Activated CD4-positive, alpha-beta memory T cell treated with anti-CD3 and anti-CD28 coated beads for 36 hours (primary cell): ENCODE measurements at regions not wholly inside any gene's neighbourhood (a gene's known extent, or its start where the extent isn't known, plus 50 kb on each side); places are given as distances from the start of the nearest gene placed in this dataset.

Source experiments
- CTCF ChIA-PET: fragments of 350-600 bp; sonication (Branson Sonifier 250); formaldehyde crosslinking; loops from one replicate; lab custom pipeline; 2021; ENCODE audit warnings: antibody characterized with exemption, inconsistent platforms; lab: Charles Lee
- POLR2A ChIA-PET: fragments of 350-600 bp; sonication (Branson Sonifier 250); formaldehyde crosslinking; loops from one replicate; lab custom pipeline; 2021; ENCODE audit warnings: antibody characterized with exemption; lab: Charles Lee
- DNase-seq: peaks from one replicate; pipeline ENCODE4 v3.0.0-alpha.2; 2020
- H3K27ac Mint-ChIP-seq: one replicate; pipeline ENCODE4 v1.8.0; 2021; ENCODE audit warnings: mixed read lengths
- H3K27me3 Mint-ChIP-seq: one replicate; pipeline ENCODE4 v1.8.0; 2021; ENCODE audit warnings: mixed read lengths
- H3K36me3 Mint-ChIP-seq: one replicate; pipeline ENCODE4 v1.8.0; 2021; ENCODE audit warnings: mixed read lengths
- H3K4me1 Mint-ChIP-seq: one replicate; pipeline ENCODE4 v1.8.0; 2021; ENCODE audit warnings: low read depth, mixed read lengths
- H3K4me3 Mint-ChIP-seq: one replicate; pipeline ENCODE4 v1.8.0; 2021; ENCODE audit warnings: mild to moderate bottlenecking, mixed read lengths
- H3K9me3 Mint-ChIP-seq: one replicate; pipeline ENCODE4 v1.8.0; 2021; ENCODE audit warnings: mixed read lengths
- intact Hi-C: fragments of 100-400 bp; cut with micrococcal nuclease; formaldehyde crosslinking; loops from one replicate; pipeline ENCODE4 v1.15.1; 2023

DNA sequence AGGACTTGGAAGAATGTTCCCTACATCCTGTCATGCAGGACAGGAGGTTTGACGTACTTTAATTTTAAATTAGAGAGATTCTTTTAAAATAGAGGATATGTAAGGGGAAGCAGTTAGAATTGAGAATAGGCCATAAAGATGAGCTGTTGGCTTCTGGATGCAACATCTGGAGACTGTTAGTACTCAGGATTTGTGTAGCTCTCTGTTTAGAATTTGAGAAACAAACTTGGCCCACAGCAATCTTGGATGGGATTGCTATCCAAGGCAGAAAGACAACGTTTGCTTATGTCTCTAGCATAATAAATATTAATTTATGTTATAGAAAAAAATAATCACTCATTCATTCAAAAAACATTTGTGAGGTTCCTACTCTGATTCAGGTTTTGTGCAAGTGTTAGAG lies 398.4 kb upstream of the NOVA1 start:
- intact Hi-C loops: no loop called here
- no peak overlapping the region for H3K4me3 Mint-ChIP-seq
- no peaks in the 10 kb centered on the region for H3K4me1 Mint-ChIP-seq
- ChIA-PET CTCF (no interaction called here), POLR2A (no interaction called here)
- peaks cover 29% of the 10 kb centered on the region for H3K9me3 Mint-ChIP-seq
- H3K36me3 Mint-ChIP-seq: no peaks in the 10 kb centered on the region
- no peak for DNase-seq
- no peak overlapping the region for H3K27ac Mint-ChIP-seq
- H3K27me3 Mint-ChIP-seq: no peaks in the 10 kb centered on the region

DNA sequence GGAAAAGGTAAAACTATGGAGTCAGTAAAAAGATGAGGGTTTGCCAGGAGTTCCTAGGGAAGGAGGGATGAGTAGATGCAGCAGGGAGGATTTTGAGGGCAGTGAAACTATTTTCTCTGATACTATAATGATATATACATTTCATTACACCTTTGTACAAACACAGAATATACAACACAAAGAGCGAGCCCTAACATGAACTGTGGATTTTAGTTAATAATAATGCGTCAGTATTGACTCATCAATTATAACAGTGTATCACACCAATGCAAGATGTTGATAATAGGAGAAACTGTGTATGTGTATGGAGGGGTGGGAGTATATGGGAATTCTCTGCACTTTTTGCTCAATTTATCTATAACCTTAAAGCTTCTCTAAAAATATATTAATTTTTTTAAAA lies 404.3 kb upstream of the NOVA1 start:
- H3K9me3 Mint-ChIP-seq: peaks cover 24% of the 10 kb centered on the region
- CTCF ChIA-PET: no interaction called here

DNA sequence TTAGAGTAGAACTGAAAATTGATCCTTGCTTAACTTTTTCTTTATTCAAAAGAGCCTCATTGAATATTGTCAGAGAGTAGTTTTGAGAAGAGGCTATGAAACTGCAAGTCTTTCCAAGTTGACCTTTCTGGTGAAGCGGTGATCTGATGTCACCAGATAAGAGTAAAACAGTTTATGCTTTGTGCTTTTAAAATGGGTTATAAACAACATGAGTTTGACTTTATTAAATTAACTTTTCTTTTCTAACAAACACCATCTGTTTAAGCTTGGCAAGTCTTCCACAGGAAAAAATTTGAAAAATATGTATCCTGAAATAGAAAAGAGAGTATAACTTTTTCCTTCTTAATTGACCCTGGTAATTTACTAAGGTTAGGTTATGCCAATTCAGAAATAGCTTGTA lies 408.7 kb upstream of the NOVA1 start:
- Mint-ChIP-seq H3K36me3 (no peaks in the 10 kb centered on the region), H3K27ac (no peak overlapping the region), H3K4me3 (no peak overlapping the region), H3K4me1 (no peaks in the 10 kb centered on the region), H3K27me3 (no peaks in the 10 kb centered on the region), H3K9me3 (peaks cover 31% of the 10 kb centered on the region)
- ChIA-PET CTCF (no interaction called here), POLR2A (no interaction called here)
- no peak for DNase-seq
- intact Hi-C loops: no loop called here

More for the DNA sequence above, 404.3 kb upstream of the NOVA1 start:
- Mint-ChIP-seq H3K4me1 (no peaks in the 10 kb centered on the region), H3K36me3 (no peaks in the 10 kb centered on the region), H3K4me3 (no peak overlapping the region), H3K27ac (no peak overlapping the region), H3K27me3 (no peaks in the 10 kb centered on the region)
- intact Hi-C loops: no loop called here
- no peak for DNase-seq
- POLR2A ChIA-PET: no interaction called here

DNA sequence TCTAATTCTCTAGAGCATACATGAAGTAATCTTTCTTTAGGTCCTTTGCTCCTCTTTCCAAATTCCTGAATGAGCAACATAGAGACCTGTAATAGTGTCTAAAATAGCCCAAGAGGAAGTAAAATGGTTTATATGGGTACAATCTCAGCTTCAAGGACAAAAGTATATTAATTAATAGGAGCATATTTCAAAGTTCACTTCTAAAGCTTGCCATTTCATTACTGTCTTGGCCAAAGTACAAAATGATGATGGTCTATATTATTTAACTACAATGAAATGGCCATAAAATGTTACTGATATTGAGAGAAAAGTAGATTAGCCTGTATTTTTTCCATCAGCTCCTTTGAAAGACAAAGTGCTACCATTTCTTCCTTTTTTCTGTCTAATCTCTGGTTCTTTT lies 410.4 kb upstream of the NOVA1 start:
- Mint-ChIP-seq H3K4me1 (no peaks in the 10 kb centered on the region), H3K9me3 (peaks cover 32% of the 10 kb centered on the region), H3K4me3 (no peak overlapping the region), H3K27ac (no peak overlapping the region), H3K27me3 (no peaks in the 10 kb centered on the region), H3K36me3 (no peaks in the 10 kb centered on the region)
- DNase-seq: no peak
- POLR2A ChIA-PET: no interaction called here
- intact Hi-C loops: no loop called here
- CTCF ChIA-PET: no interaction called here

DNA sequence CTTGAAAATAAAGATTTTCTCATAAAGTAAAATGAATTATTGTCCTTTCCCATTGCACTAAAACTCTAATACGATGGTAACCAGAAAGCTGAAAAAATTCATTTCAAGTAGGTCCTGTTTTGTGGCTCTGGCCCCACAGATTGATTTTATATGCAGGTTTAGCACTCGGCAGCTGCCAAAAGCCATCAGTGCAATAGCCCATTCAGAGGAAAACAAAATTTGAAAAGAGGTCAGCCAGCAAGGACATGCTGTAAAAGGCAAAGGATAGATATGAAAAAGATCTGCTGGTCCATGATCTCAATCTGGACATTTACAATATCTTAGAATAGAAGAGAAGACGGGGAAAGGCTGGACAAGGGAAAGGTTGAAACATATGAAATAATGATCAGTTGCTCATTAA lies 414.8 kb upstream of the NOVA1 start:
- no peaks in the 10 kb centered on the region for H3K4me1 Mint-ChIP-seq
- no peak overlapping the region for H3K27ac Mint-ChIP-seq
- DNase-seq: no peak
- no peaks in the 10 kb centered on the region for H3K27me3 Mint-ChIP-seq
- no peak overlapping the region for H3K4me3 Mint-ChIP-seq
- H3K36me3 Mint-ChIP-seq: no peaks in the 10 kb centered on the region
- ChIA-PET POLR2A (no interaction called here), CTCF (no interaction called here)
- intact Hi-C loops: no loop called here
- H3K9me3 Mint-ChIP-seq: peaks cover 31% of the 10 kb centered on the region

DNA sequence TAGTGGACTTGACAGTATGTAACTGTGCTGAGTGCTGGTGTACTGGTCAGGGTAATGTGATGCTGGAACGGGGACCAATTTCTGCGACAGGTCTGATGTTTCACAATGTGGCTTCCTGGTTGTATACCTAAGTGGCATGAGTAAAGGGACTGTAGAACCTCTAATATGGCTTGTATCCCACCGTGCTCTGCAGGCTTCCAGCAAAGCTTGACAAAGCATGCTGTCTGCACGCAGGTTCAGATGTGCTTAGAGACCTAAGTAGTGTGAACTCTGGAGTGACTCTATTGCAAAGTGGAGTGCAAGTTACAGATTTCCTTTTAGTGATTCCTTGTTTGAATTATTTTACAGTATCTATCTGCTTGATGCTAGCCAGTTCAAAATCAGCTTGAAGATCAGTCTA lies 415.8 kb upstream of the NOVA1 start:
- H3K27ac Mint-ChIP-seq: no peak overlapping the region
- POLR2A ChIA-PET: no interaction called here
- intact Hi-C loops: no loop called here
- no peak overlapping the region for H3K4me3 Mint-ChIP-seq
- no peaks in the 10 kb centered on the region for H3K36me3 Mint-ChIP-seq
- DNase-seq: no peak
- CTCF ChIA-PET: interaction anchor here (1.5 kb wide), 1 partner anchor 14 kb away, joined by 3 read pairs; no protein-coding TSS in a partner anchor
- H3K9me3 Mint-ChIP-seq: peaks cover 24% of the 10 kb centered on the region
- H3K4me1 Mint-ChIP-seq: no peaks in the 10 kb centered on the region
- H3K27me3 Mint-ChIP-seq: no peaks in the 10 kb centered on the region

DNA sequence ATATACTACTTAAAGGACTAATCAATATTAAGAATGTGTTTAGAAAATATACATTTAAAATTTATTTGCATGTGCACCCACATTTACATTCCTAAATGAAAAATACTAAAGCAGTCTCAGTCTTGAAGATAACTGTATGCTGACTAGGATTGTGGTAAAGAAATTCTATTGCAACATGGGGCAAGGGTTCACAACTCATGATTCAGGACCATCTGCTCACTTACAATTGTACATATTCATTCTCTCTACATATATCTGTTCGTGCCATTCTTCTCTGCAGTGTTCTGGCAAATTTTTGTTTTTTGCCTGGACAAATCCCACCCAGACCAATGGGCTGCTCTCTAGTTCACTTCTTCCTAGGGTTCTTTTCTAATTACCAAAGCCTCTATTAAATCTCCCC lies 417.2 kb upstream of the NOVA1 start:
- peaks cover 17% of the 10 kb centered on the region for H3K9me3 Mint-ChIP-seq
- H3K4me3 Mint-ChIP-seq: no peak overlapping the region
- H3K4me1 Mint-ChIP-seq: no peaks in the 10 kb centered on the region
- ChIA-PET POLR2A (no interaction called here), CTCF (interaction anchor here (1.5 kb wide), 1 partner anchor 13 kb away, joined by 3 read pairs; no protein-coding TSS in a partner anchor)
- no peak for DNase-seq
- no peaks in the 10 kb centered on the region for H3K27me3 Mint-ChIP-seq
- no peak overlapping the region for H3K27ac Mint-ChIP-seq
- no peaks in the 10 kb centered on the region for H3K36me3 Mint-ChIP-seq
- intact Hi-C loops: no loop called here

DNA sequence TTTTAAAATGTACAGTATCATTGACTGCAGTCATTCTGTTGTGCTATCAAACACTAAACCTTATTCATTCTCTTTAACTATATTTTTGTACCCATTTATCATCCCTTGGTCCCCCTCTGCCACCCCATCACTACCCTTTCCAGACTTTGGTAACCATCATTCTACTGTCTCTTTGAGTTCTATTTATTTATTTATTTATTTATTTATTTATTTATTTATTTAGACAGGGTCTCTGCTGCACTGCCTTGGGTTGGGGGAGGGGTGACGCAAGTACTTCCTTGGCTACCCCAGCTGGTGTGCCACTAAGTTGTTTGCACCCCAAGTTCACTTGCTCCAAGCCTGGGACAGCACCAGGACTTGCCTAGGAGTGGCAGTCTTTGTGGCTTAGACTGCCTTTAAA lies 427.8 kb upstream of the NOVA1 start:
- H3K27ac Mint-ChIP-seq: no peak overlapping the region
- no peak overlapping the region for H3K4me3 Mint-ChIP-seq
- intact Hi-C loops: no loop called here
- no peaks in the 10 kb centered on the region for H3K36me3 Mint-ChIP-seq
- no peaks in the 10 kb centered on the region for H3K4me1 Mint-ChIP-seq
- no peaks in the 10 kb centered on the region for H3K27me3 Mint-ChIP-seq
- CTCF ChIA-PET: no interaction called here
- no peak for DNase-seq
- POLR2A ChIA-PET: no interaction called here
- peaks cover 20% of the 10 kb centered on the region for H3K9me3 Mint-ChIP-seq

DNA sequence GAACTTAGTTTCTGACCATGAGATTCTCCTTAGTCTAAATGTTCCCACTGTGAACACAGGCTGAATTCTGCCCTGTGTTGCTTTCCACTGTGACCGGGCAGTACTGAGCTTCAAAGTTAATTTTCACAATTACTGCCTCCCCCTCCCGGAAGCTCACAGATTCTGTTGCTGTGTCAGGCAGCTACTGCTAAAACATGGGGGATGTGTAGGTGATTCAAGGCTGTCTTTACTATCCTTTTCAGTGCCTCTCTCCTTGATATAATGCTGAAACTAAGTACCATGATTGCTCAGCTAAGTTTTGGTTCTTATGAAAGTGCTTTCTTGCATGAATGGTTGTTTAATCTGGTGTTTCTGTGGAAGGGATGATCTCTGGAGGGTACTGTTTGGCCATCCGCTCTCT lies 428.3 kb upstream of the NOVA1 start:
- CTCF ChIA-PET: no interaction called here
- Mint-ChIP-seq H3K9me3 (peaks cover 21% of the 10 kb centered on the region), H3K4me3 (no peak overlapping the region), H3K27me3 (no peaks in the 10 kb centered on the region), H3K27ac (no peak overlapping the region), H3K4me1 (no peaks in the 10 kb centered on the region), H3K36me3 (no peaks in the 10 kb centered on the region)
- intact Hi-C loops: no loop called here
- no peak for DNase-seq
- POLR2A ChIA-PET: no interaction called here

DNA sequence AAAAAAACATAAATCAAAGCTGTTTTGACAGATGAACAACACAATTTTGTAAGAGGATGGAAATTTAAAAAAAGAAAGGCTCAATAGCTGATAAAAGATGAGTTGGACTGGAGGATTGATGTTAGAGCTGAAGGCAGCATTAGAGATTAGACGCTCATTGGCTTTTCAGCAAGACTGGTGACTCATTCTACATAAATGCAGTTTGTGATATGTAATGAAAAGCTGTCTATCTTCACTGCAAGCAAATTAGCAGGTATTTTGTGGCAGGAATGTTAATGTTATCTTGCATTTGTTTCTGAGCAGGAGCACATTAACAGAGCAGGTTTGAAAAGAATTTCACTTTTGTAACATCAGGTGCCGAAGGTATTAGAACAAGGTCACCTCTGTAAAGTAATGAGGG lies 442.7 kb upstream of the NOVA1 start:
- no peak overlapping the region for H3K27ac Mint-ChIP-seq
- CTCF ChIA-PET: no interaction called here
- POLR2A ChIA-PET: no interaction called here
- H3K4me1 Mint-ChIP-seq: no peaks in the 10 kb centered on the region
- H3K27me3 Mint-ChIP-seq: no peaks in the 10 kb centered on the region
- H3K36me3 Mint-ChIP-seq: no peaks in the 10 kb centered on the region
- H3K9me3 Mint-ChIP-seq: peaks cover 18% of the 10 kb centered on the region
- intact Hi-C loops: no loop called here
- no peak for DNase-seq
- H3K4me3 Mint-ChIP-seq: no peak overlapping the region

DNA sequence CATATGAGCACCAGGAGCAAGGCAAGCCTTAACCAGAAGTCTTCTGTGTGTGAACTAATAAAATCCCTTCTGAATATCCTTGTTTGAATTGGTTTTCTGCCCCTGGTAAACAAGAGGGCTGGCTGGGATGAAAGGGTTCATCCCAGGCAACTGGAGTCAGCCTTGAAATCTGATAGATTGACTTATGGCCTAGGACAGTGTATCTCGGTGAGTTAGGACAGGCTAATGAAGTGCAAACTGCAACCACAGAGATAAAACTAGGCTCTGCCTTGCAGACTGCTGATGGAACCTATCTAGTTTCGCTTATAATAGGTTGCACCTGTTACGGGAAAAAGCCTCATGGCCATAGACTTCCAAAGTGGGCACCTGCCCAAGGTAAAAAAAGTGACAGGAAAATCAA lies 451.9 kb upstream of the NOVA1 start:
- Mint-ChIP-seq H3K4me1 (no peaks in the 10 kb centered on the region), H3K27me3 (no peaks in the 10 kb centered on the region), H3K36me3 (no peaks in the 10 kb centered on the region), H3K27ac (no peak overlapping the region), H3K9me3 (peaks cover 19% of the 10 kb centered on the region), H3K4me3 (no peak overlapping the region)
- no peak for DNase-seq
- intact Hi-C loops: no loop called here
- POLR2A ChIA-PET: no interaction called here
- CTCF ChIA-PET: no interaction called here

DNA sequence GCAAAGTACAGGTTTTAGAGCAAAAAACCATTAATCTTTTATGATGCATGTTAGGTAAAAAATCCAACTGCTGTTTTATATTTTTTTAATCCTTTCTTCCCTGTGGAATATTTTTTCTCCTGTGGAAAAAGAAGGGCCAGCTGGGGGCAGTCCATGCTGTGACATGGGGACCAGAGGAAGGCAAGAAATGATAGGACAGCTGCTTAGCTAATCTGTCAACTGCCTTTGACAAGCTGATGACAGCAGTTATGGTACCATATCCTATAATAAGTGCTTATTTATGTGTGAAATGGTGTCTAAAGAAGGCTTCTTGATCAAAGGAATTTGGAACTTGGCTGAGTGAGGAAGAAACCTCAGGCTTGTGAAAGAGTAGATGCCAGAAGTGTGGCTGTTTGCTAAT lies 452.4 kb upstream of the NOVA1 start:
- Mint-ChIP-seq H3K27ac (no peak overlapping the region), H3K27me3 (no peaks in the 10 kb centered on the region), H3K9me3 (peaks cover 24% of the 10 kb centered on the region), H3K4me1 (no peaks in the 10 kb centered on the region), H3K4me3 (no peak overlapping the region), H3K36me3 (no peaks in the 10 kb centered on the region)
- POLR2A ChIA-PET: no interaction called here
- CTCF ChIA-PET: no interaction called here
- intact Hi-C loops: no loop called here
- no peak for DNase-seq

DNA sequence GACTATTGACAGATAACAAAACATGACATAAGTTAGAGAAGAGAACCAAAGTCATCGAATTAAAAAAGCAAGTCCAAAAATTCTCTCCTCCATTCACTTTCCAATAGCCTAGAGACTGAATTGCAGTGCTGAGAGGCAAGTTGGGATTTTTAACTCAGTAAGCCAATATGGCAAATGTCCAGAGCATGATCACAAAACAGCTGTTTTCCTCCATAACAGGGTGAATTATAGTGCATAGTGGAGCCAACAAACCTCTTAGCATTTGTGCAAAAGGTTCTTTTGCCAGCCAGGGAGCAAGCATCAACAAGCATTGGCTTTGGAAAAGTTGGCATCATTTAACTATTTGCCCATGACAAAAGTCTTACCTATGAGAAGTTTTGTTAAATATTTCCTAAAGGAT lies 458.8 kb upstream of the NOVA1 start:
- Mint-ChIP-seq H3K27ac (no peak overlapping the region), H3K9me3 (peaks cover 32% of the 10 kb centered on the region), H3K27me3 (no peaks in the 10 kb centered on the region), H3K36me3 (no peaks in the 10 kb centered on the region), H3K4me3 (no peak overlapping the region), H3K4me1 (no peaks in the 10 kb centered on the region)
- no peak for DNase-seq
- POLR2A ChIA-PET: no interaction called here
- intact Hi-C loops: no loop called here
- CTCF ChIA-PET: no interaction called here

DNA sequence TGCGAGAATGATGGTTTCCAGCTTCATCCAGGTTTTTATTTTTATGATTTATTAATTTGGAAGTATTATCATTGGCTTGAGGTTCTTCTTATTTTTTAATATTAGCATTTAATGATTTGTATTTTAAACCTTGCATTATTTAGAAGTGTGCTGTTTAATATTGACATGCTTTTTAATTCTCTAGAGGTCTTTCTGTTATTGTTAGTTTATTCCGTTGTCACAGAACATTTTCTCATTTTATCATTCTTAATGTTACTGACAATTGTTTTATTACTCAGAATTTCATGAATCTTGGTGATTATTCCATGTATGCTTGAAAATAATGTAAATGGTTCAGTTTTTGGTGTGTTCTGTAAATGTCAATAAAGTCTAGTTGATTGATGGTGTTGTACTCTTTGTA lies 463.5 kb upstream of the NOVA1 start:
- DNase-seq: no peak
- Mint-ChIP-seq H3K4me3 (no peak overlapping the region), H3K27me3 (no peaks in the 10 kb centered on the region), H3K9me3 (peaks cover 19% of the 10 kb centered on the region), H3K4me1 (no peaks in the 10 kb centered on the region), H3K36me3 (no peaks in the 10 kb centered on the region), H3K27ac (no peak overlapping the region)
- CTCF ChIA-PET: no interaction called here
- intact Hi-C loops: no loop called here
- POLR2A ChIA-PET: no interaction called here
